Thyroid gland (tissue), 4 donors: ENCODE measurements at regions not wholly inside any gene's neighbourhood (a gene's known extent, or its start where the extent isn't known, plus 50 kb on each side); places are given as distances from the start of the nearest gene placed in this dataset.

Experiments used
- POLR2A ChIP-seq, 2 donors: fragments of 450-650 bp; IDR thresholded peaks; one replicate each; pipeline ENCODE4 v1.6.1; 2017; ENCODE audit warnings: antibody characterized with exemption in 2 of 2, mild to moderate bottlenecking in 2 of 2, moderate library complexity in 1 of 2
- TF ChIP-seq, protein P1 (sequence below), 6 experiments: fragments of 200-600 bp in 3 of 6; fragments of 450-650 bp in 3 of 6; sonication (generic) in 3 of 6; IDR thresholded peaks; one replicate each; pipeline ENCODE4 v1.5.1; 2016 to 2019; ENCODE audit warnings: antibody characterized with exemption in 6 of 6, mild to moderate bottlenecking in 2 of 6, inconsistent platforms in 1 of 6, moderate library complexity in 1 of 6

GRCh38 chr5:30804739-30805505, 388.6 kb upstream of the CDH6 start:
- TF ChIP-seq, protein P1, sequence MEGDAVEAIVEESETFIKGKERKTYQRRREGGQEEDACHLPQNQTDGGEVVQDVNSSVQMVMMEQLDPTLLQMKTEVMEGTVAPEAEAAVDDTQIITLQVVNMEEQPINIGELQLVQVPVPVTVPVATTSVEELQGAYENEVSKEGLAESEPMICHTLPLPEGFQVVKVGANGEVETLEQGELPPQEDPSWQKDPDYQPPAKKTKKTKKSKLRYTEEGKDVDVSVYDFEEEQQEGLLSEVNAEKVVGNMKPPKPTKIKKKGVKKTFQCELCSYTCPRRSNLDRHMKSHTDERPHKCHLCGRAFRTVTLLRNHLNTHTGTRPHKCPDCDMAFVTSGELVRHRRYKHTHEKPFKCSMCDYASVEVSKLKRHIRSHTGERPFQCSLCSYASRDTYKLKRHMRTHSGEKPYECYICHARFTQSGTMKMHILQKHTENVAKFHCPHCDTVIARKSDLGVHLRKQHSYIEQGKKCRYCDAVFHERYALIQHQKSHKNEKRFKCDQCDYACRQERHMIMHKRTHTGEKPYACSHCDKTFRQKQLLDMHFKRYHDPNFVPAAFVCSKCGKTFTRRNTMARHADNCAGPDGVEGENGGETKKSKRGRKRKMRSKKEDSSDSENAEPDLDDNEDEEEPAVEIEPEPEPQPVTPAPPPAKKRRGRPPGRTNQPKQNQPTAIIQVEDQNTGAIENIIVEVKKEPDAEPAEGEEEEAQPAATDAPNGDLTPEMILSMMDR (IDR thresholded peaks at IDR 0.05) = peak in 1 of 6 experiments; percentile 11
- no peak for TF ChIP-seq POLR2A (IDR thresholded peaks at IDR 0.05)
